ENCODE measurements at regions not wholly inside any gene's neighbourhood (a gene's known extent, or its start where the extent isn't known, plus 50 kb on each side); places are given as distances from the start of the nearest gene placed in this dataset.
A peak's percentile ranks its signal among the peaks of the same experiment; 100 is the strongest.
"Not testable (repeated sequence)": the region's sequence is repeated elsewhere in the genome, so short reads cannot be mapped to it uniquely, and the experiment has no call there.

- no peak for DNase-seq
- Histone ChIP-seq H3K27me3 (no peaks in the 10 kb centered on the region), H3K4me3 (no peak overlapping the region), H3K4me1 (no peaks in the 10 kb centered on the region), H3K27ac (no peak overlapping the region), H3K9me3 (no peaks in the 10 kb centered on the region), H3K36me3 (ENCODE audit: low read depth, missing control alignments) (no peaks in the 10 kb centered on the region)
- TF ChIP-seq CTCF (IDR thresholded peaks at IDR 0.05): no peak
- TF ChIP-seq POLR2A (IDR thresholded peaks at IDR 0.05): no peak
- WGBS, 2 donors: 98 to 100% methylated on average over 1 of the region's 1 CpG
- intact Hi-C loops (cut with DNase I; ENCODE audit: low total_unique reads): no loop called here
Measured at GRCh38 chr3:21220944-21221343, 530.1 kb downstream of the ZNF385D start.

- Histone ChIP-seq H3K4me1 (no peaks in the 10 kb centered on the region), H3K4me3 (no peak overlapping the region), H3K27ac (no peak overlapping the region), H3K9me3 (no peaks in the 10 kb centered on the region), H3K27me3 (no peaks in the 10 kb centered on the region), H3K36me3 (ENCODE audit: low read depth, missing control alignments) (no peaks in the 10 kb centered on the region)
- TF ChIP-seq POLR2A (IDR thresholded peaks at IDR 0.05) (no peak), CTCF (IDR thresholded peaks at IDR 0.05) (peak in 1 of 3 experiments; percentile 16)
- intact Hi-C loops (cut with DNase I; ENCODE audit: low total_unique reads): no loop called here
- DNase-seq: no peak
- WGBS, 2 donors: 78 to 80% methylated on average over 1 of the region's 1 CpG
Measured at GRCh38 chr3:21216598-21216997, 534.4 kb downstream of the ZNF385D start.

DNA sequence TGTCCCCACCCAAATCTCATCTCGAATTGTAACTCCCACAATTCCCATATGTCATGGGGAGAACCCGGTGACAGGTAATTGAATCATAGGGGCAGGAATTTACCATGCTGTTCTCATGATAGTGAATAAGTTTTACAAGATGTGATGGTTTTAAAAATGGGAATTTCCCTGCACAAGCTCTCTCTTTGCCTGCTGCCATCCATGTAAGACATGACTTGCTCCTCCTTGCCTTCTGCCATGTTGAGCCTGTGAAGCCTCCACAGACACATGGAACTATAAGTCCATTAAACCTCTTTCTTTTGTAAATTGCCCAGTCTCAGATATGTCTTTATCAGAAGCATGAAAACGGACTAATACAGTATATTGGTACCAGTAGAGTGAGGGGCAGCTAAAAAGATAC, 546.9 kb downstream of the ZNF385D start:
- H3K36me3 ChIP-seq (ENCODE audit: low read depth, missing control alignments); H3K4me1 ChIP-seq: not testable (repeated sequence)
- WGBS, 2 donors: 69 to 73% methylated on average over 3 of the region's 3 CpGs

GRCh38 chr3:21195203-21195602, 555.8 kb downstream of the ZNF385D start:
- 84 to 87% methylated on average over 2 of the region's 2 CpGs for WGBS, 2 donors
- TF ChIP-seq CTCF (IDR thresholded peaks at IDR 0.05) (no peak), POLR2A (IDR thresholded peaks at IDR 0.05) (no peak)

More for the DNA sequence above, 546.9 kb downstream of the ZNF385D start:
- DNase-seq; H3K4me3 ChIP-seq; H3K9me3 ChIP-seq; H3K27me3 ChIP-seq; intact Hi-C loops (cut with DNase I; ENCODE audit: low total_unique reads); H3K27ac ChIP-seq: not testable (repeated sequence)

GRCh38 chr3:21194036-21194435, 557.0 kb downstream of the ZNF385D start:
- H3K9me3 ChIP-seq; H3K27me3 ChIP-seq; H3K36me3 ChIP-seq (ENCODE audit: low read depth, missing control alignments); H3K27ac ChIP-seq; intact Hi-C loops (cut with DNase I; ENCODE audit: low total_unique reads); H3K4me1 ChIP-seq; H3K4me3 ChIP-seq; DNase-seq: not testable (repeated sequence)
- 66 to 85% methylated on average over 2 of the region's 2 CpGs for WGBS, 2 donors

More at GRCh38 chr3:21195203-21195602, 555.8 kb downstream of the ZNF385D start:
- intact Hi-C loops (cut with DNase I; ENCODE audit: low total_unique reads): no loop called here
- Histone ChIP-seq H3K4me1 (no peaks in the 10 kb centered on the region), H3K4me3 (no peak overlapping the region), H3K27me3 (no peaks in the 10 kb centered on the region), H3K9me3 (no peaks in the 10 kb centered on the region), H3K36me3 (ENCODE audit: low read depth, missing control alignments) (no peaks in the 10 kb centered on the region), H3K27ac (no peak overlapping the region)
- DNase-seq: no peak

DNA sequence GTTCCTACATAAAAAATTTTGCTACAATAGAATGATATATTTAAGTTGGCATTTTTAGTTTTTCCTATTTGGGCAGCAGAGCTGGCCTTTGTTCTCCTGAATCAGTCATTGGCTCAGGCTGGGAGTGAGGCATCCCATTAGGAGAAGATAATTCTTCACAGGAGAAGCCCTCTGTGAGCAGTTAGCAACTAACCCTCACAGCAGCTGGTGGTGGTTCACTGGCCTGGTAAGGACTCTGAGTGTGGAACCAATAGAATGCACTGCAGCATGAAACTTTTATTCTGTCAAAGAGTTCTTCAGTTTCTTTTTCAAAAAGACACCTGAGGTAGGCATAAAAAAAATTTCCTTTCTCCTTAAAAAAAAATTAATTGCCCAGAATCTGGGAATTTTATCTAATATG, 562.6 kb downstream of the ZNF385D start:
- intact Hi-C loops (cut with DNase I; ENCODE audit: low total_unique reads): no loop called here
- Histone ChIP-seq H3K9me3 (no peaks in the 10 kb centered on the region), H3K4me3 (no peak overlapping the region), H3K4me1 (no peaks in the 10 kb centered on the region), H3K36me3 (ENCODE audit: low read depth, missing control alignments) (no peaks in the 10 kb centered on the region), H3K27ac (no peak overlapping the region), H3K27me3 (no peaks in the 10 kb centered on the region)
- DNase-seq: no peak
- no peak for TF ChIP-seq POLR2A (IDR thresholded peaks at IDR 0.05)
- TF ChIP-seq CTCF (IDR thresholded peaks at IDR 0.05): no peak

Data from testis (tissue), 2 donors.